GM23338 (cell line): ENCODE measurements at regions not wholly inside any gene's neighbourhood (a gene's known extent, or its start where the extent isn't known, plus 50 kb on each side); places are given as distances from the start of the nearest gene placed in this dataset.

ENCODE experiments used
- ATAC-seq: fragments of 200-7000 bp; cut with Tn5 transposase; 3 replicates; pipeline ENCODE4 v1.9.1; 2020
- DNase-seq: peaks from one replicate; pipeline ENCODE4 v3.0.0-alpha.2; 2015; ENCODE audit warnings: low spot score
- H2AFZ ChIP-seq: fragments of 200-600 bp; sonication (generic); 2 replicates; pipeline ENCODE4 v1.8.0; 2016; ENCODE audit warnings: antibody characterized with exemption, mild to moderate bottlenecking, moderate library complexity
- H3F3A ChIP-seq: fragments of 200-600 bp; sonication (generic); replicated peaks from 2 replicates; pipeline ENCODE4 v1.8.0; 2017; ENCODE audit warnings: antibody characterized with exemption, mixed run types, low read depth
- H3K27ac ChIP-seq: fragments of 200-600 bp; sonication (generic); 2 replicates; pipeline ENCODE4 v1.6.1; 2016; ENCODE audit warnings: low read depth
- H3K27me3 ChIP-seq: fragments of 200-600 bp; sonication (generic); 2 replicates; pipeline ENCODE4 v1.8.0; 2016; ENCODE audit warnings: mild to moderate bottlenecking, mixed run types, moderate library complexity; ENCODE audit not compliant: insufficient read depth
- H3K36me3 ChIP-seq: fragments of 200-600 bp; sonication (generic); 2 replicates; pipeline ENCODE4 v1.8.0; 2016; ENCODE audit warnings: mild to moderate bottlenecking; ENCODE audit not compliant: insufficient read depth
- H3K4me1 ChIP-seq: fragments of 200-600 bp; sonication (generic); 2 replicates; pipeline ENCODE4 v1.8.0; 2016; ENCODE audit warnings: mild to moderate bottlenecking, moderate library complexity; ENCODE audit not compliant: insufficient read depth
- H3K4me2 ChIP-seq: fragments of 200-600 bp; sonication (generic); 2 replicates; pipeline ENCODE4 v1.7.1; 2017; ENCODE audit warnings: mixed run types
- H3K4me3 ChIP-seq: fragments of 200-600 bp; sonication (generic); 2 replicates; pipeline ENCODE4 v1.6.1; 2016; ENCODE audit warnings: mixed run types
- H3K79me2 ChIP-seq: fragments of 200-600 bp; sonication (generic); replicated peaks from 2 replicates; pipeline ENCODE4 v1.8.0; 2017; ENCODE audit warnings: mild to moderate bottlenecking; ENCODE audit not compliant: insufficient read depth
- H3K9me2 ChIP-seq: fragments of 200-600 bp; sonication (generic); 2 replicates; pipeline ENCODE4 v1.8.0; 2017; ENCODE audit not compliant: insufficient read depth
- H4K20me1 ChIP-seq: fragments of 200-600 bp; sonication (generic); replicated peaks from 2 replicates; pipeline ENCODE4 v1.8.0; 2017; ENCODE audit warnings: mild to moderate bottlenecking; ENCODE audit not compliant: insufficient read depth
- H3K27ac Mint-ChIP-seq: 2 replicates; pipeline ENCODE4 v1.8.0; 2020; ENCODE audit warnings: inconsistent platforms, mild to moderate bottlenecking, moderate library complexity, mixed read lengths
- H3K27me3 Mint-ChIP-seq: 3 replicates; pipeline ENCODE4 v1.8.0; 2022; ENCODE audit warnings: low read depth, mild to moderate bottlenecking, moderate library complexity, mixed read lengths, inconsistent platforms; ENCODE audit not compliant: insufficient read depth, poor library complexity
- H3K36me3 Mint-ChIP-seq: 3 replicates; pipeline ENCODE4 v1.8.0; 2021; ENCODE audit warnings: low read depth, mild to moderate bottlenecking, inconsistent platforms, moderate library complexity, mixed read lengths
- H3K4me1 Mint-ChIP-seq: 3 replicates; pipeline ENCODE4 v1.8.0; 2020; ENCODE audit warnings: mild to moderate bottlenecking, inconsistent platforms, mixed read lengths
- H3K4me3 Mint-ChIP-seq: 3 replicates; pipeline ENCODE4 v1.8.0; 2021; ENCODE audit warnings: moderate library complexity, mild to moderate bottlenecking, inconsistent platforms, mixed read lengths
- H3K9me3 Mint-ChIP-seq: 3 replicates; pipeline ENCODE4 v1.8.0; 2020; ENCODE audit warnings: moderate library complexity, mild to moderate bottlenecking, inconsistent platforms, mixed read lengths
- JUNB ChIP-seq: IDR thresholded peaks from one replicate; pipeline ENCODE4 v1.6.1; 2016; ENCODE audit warnings: antibody characterized with exemption; ENCODE audit not compliant: unreplicated experiment
- NANOG ChIP-seq: IDR thresholded peaks from 2 replicates; pipeline ENCODE4 v1.6.1; 2016; ENCODE audit warnings: antibody characterized with exemption, borderline replicate concordance
- POLR2AphosphoS5 ChIP-seq: IDR thresholded peaks from 2 replicates; pipeline ENCODE4 v1.6.1; 2016; ENCODE audit warnings: antibody characterized with exemption, low read depth
- STAT1 ChIP-seq: IDR thresholded peaks from one replicate; pipeline ENCODE4 v1.6.1; 2016; ENCODE audit warnings: antibody characterized with exemption; ENCODE audit not compliant: unreplicated experiment
- ZNF114 ChIP-seq: fragments of 250-450 bp; sonication (Bioruptor Pico); IDR thresholded peaks from 2 replicates; pipeline ENCODE4 v1.5.0; 2020; ENCODE audit warnings: mild to moderate bottlenecking, moderate library complexity
- ZNF331 ChIP-seq: fragments of 250-450 bp; sonication (Bioruptor Pico); IDR thresholded peaks from 2 replicates; pipeline ENCODE4 v1.5.0; 2020; ENCODE audit warnings: low read depth, mild to moderate bottlenecking, moderate library complexity
- TF ChIP-seq, protein P1 (sequence below): IDR thresholded peaks from 2 replicates; pipeline ENCODE4 v1.6.1; 2016; ENCODE audit warnings: antibody characterized with exemption
- TF ChIP-seq, protein P2 (sequence below): IDR thresholded peaks from one replicate; pipeline ENCODE4 v1.6.1; 2018; ENCODE audit warnings: antibody characterized with exemption; ENCODE audit not compliant: unreplicated experiment
- TF ChIP-seq, protein P3 (sequence below), 2 experiments: fragments of 200-600 bp in 1 of 2; sonication (generic) in 1 of 2; conservative IDR thresholded peaks; 2 replicates each; pipeline versions ENCODE4 v1.5.1 to v1.6.1; 2016 to 2017; ENCODE audit warnings: antibody characterized with exemption in 2 of 2, low read depth in 2 of 2, mild to moderate bottlenecking in 2 of 2, moderate library complexity in 1 of 2
- TF ChIP-seq, protein P4 (sequence below): fragments of 250-450 bp; sonication (Bioruptor Pico); IDR thresholded peaks from 2 replicates; pipeline ENCODE4 v1.5.0; 2020; ENCODE audit warnings: mild to moderate bottlenecking, moderate library complexity

DNA sequence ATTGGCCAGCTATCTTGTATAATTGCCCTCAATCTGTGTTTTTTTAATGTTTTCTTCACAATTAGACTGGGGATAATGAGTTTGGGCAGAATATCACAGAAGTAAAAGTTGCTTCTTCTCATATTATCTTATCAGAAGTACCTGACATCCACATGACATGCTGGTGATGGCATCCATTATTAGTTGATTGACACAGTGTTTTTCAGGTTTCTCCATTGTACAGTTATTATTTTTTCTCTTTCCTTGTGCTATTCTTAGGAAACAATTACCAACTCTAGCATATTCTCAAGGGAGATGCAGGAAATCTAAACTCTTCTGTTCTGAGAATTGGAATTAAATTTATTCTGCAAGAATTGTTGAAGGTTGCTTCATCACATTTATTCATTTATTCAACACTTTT is 1000.1 kb upstream of the LCORL start:
- H3K4me1 Mint-ChIP-seq, result peaks cover 3% of the 10 kb centered on the region; the same call in 1 of the 3 replicates

More for the DNA sequence above, 1000.1 kb upstream of the LCORL start:
- H3K79me2 ChIP-seq, result no peaks in the 10 kb centered on the region
- H3K4me2 ChIP-seq, result no peak overlapping the region
- no peaks in the 10 kb centered on the region for H3K36me3 ChIP-seq
- TF ChIP-seq, protein P1, sequence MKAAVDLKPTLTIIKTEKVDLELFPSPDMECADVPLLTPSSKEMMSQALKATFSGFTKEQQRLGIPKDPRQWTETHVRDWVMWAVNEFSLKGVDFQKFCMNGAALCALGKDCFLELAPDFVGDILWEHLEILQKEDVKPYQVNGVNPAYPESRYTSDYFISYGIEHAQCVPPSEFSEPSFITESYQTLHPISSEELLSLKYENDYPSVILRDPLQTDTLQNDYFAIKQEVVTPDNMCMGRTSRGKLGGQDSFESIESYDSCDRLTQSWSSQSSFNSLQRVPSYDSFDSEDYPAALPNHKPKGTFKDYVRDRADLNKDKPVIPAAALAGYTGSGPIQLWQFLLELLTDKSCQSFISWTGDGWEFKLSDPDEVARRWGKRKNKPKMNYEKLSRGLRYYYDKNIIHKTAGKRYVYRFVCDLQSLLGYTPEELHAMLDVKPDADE, result no peak
- TF ChIP-seq ZNF331 (CRISPR knock-in tag) (no peak), NANOG (no peak), ZNF114 (no peak), STAT1 (no peak), POLR2AphosphoS5 (no peak), JUNB (no peak)
- TF ChIP-seq, protein P2, sequence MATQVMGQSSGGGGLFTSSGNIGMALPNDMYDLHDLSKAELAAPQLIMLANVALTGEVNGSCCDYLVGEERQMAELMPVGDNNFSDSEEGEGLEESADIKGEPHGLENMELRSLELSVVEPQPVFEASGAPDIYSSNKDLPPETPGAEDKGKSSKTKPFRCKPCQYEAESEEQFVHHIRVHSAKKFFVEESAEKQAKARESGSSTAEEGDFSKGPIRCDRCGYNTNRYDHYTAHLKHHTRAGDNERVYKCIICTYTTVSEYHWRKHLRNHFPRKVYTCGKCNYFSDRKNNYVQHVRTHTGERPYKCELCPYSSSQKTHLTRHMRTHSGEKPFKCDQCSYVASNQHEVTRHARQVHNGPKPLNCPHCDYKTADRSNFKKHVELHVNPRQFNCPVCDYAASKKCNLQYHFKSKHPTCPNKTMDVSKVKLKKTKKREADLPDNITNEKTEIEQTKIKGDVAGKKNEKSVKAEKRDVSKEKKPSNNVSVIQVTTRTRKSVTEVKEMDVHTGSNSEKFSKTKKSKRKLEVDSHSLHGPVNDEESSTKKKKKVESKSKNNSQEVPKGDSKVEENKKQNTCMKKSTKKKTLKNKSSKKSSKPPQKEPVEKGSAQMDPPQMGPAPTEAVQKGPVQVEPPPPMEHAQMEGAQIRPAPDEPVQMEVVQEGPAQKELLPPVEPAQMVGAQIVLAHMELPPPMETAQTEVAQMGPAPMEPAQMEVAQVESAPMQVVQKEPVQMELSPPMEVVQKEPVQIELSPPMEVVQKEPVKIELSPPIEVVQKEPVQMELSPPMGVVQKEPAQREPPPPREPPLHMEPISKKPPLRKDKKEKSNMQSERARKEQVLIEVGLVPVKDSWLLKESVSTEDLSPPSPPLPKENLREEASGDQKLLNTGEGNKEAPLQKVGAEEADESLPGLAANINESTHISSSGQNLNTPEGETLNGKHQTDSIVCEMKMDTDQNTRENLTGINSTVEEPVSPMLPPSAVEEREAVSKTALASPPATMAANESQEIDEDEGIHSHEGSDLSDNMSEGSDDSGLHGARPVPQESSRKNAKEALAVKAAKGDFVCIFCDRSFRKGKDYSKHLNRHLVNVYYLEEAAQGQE, result no peak
- TF ChIP-seq, protein P3, sequence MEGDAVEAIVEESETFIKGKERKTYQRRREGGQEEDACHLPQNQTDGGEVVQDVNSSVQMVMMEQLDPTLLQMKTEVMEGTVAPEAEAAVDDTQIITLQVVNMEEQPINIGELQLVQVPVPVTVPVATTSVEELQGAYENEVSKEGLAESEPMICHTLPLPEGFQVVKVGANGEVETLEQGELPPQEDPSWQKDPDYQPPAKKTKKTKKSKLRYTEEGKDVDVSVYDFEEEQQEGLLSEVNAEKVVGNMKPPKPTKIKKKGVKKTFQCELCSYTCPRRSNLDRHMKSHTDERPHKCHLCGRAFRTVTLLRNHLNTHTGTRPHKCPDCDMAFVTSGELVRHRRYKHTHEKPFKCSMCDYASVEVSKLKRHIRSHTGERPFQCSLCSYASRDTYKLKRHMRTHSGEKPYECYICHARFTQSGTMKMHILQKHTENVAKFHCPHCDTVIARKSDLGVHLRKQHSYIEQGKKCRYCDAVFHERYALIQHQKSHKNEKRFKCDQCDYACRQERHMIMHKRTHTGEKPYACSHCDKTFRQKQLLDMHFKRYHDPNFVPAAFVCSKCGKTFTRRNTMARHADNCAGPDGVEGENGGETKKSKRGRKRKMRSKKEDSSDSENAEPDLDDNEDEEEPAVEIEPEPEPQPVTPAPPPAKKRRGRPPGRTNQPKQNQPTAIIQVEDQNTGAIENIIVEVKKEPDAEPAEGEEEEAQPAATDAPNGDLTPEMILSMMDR (conservative IDR thresholded peaks at IDR 0.05; ENCODE audit: low read depth in 2 of 2), result no peak
- TF ChIP-seq, protein P4, sequence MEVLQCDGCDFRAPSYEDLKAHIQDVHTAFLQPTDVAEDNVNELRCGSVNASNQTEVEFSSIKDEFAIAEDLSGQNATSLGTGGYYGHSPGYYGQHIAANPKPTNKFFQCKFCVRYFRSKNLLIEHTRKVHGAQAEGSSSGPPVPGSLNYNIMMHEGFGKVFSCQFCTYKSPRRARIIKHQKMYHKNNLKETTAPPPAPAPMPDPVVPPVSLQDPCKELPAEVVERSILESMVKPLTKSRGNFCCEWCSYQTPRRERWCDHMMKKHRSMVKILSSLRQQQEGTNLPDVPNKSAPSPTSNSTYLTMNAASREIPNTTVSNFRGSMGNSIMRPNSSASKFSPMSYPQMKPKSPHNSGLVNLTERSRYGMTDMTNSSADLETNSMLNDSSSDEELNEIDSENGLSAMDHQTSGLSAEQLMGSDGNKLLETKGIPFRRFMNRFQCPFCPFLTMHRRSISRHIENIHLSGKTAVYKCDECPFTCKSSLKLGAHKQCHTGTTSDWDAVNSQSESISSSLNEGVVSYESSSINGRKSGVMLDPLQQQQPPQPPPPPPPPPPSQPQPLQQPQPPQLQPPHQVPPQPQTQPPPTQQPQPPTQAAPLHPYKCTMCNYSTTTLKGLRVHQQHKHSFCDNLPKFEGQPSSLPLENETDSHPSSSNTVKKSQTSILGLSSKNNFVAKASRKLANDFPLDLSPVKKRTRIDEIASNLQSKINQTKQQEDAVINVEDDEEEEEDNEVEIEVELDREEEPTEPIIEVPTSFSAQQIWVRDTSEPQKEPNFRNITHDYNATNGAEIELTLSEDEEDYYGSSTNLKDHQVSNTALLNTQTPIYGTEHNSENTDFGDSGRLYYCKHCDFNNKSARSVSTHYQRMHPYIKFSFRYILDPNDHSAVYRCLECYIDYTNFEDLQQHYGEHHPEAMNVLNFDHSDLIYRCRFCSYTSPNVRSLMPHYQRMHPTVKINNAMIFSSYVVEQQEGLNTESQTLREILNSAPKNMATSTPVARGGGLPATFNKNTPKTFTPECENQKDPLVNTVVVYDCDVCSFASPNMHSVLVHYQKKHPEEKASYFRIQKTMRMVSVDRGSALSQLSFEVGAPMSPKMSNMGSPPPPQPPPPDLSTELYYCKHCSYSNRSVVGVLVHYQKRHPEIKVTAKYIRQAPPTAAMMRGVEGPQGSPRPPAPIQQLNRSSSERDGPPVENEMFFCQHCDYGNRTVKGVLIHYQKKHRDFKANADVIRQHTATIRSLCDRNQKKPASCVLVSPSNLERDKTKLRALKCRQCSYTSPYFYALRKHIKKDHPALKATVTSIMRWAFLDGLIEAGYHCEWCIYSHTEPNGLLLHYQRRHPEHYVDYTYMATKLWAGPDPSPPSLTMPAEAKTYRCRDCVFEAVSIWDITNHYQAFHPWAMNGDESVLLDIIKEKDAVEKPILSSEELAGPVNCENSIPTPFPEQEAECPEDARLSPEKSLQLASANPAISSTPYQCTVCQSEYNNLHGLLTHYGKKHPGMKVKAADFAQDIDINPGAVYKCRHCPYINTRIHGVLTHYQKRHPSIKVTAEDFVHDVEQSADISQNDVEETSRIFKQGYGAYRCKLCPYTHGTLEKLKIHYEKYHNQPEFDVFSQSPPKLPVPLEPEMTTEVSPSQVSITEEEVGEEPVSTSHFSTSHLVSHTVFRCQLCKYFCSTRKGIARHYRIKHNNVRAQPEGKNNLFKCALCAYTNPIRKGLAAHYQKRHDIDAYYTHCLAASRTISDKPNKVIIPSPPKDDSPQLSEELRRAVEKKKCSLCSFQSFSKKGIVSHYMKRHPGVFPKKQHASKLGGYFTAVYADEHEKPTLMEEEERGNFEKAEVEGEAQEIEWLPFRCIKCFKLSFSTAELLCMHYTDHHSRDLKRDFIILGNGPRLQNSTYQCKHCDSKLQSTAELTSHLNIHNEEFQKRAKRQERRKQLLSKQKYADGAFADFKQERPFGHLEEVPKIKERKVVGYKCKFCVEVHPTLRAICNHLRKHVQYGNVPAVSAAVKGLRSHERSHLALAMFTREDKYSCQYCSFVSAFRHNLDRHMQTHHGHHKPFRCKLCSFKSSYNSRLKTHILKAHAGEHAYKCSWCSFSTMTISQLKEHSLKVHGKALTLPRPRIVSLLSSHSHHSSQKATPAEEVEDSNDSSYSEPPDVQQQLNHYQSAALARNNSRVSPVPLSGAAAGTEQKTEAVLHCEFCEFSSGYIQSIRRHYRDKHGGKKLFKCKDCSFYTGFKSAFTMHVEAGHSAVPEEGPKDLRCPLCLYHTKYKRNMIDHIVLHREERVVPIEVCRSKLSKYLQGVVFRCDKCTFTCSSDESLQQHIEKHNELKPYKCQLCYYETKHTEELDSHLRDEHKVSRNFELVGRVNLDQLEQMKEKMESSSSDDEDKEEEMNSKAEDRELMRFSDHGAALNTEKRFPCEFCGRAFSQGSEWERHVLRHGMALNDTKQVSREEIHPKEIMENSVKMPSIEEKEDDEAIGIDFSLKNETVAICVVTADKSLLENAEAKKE (CRISPR knock-in tag), result no peak
- no peaks in the 10 kb centered on the region for H3K4me1 ChIP-seq
- Mint-ChIP-seq H3K27me3 (no peaks in the 10 kb centered on the region), H3K4me3 (no peak overlapping the region), H3K9me3 (no peaks in the 10 kb centered on the region), H3K36me3 (peaks cover 3% of the 10 kb centered on the region; the same call in 1 of the 3 replicates), H3K27ac (no peak overlapping the region)
- no peak overlapping the region for H2AFZ ChIP-seq
- no peak overlapping the region for H3K27ac ChIP-seq
- DNase-seq (no peak), ATAC-seq (no peak)
- H4K20me1 ChIP-seq, result no peaks in the 10 kb centered on the region
- no peak overlapping the region for H3K4me3 ChIP-seq
- H3K27me3 ChIP-seq, result no peaks in the 10 kb centered on the region
- no peaks in the 10 kb centered on the region for H3F3A ChIP-seq
- H3K9me2 ChIP-seq, result peaks cover 9% of the 10 kb centered on the region; the same call in 1 of the 2 replicates
